Parathyroid adenoma (tissue), 2 donors: ENCODE measurements at regions not wholly inside any gene's neighbourhood (a gene's known extent, or its start where the extent isn't known, plus 50 kb on each side); places are given as distances from the start of the nearest gene placed in this dataset.

Experiments used
- H2AFZ ChIP-seq: fragments of 300-600 bp; sonication (generic); one replicate; pipeline ENCODE4 v1.7.0; 2017; ENCODE audit warnings: antibody characterized with exemption, mild to moderate bottlenecking
- H3K27ac ChIP-seq: fragments of 300-600 bp; sonication (generic); one replicate; pipeline ENCODE4 v1.7.0; 2017
- H3K27me3 ChIP-seq: fragments of 300-600 bp; sonication (generic); one replicate; pipeline ENCODE4 v1.7.0; 2017; ENCODE audit warnings: low read length; ENCODE audit not compliant: control insufficient read depth, insufficient read depth
- H3K36me3 ChIP-seq: fragments of 300-600 bp; sonication (generic); one replicate; pipeline ENCODE4 v1.7.0; 2017; ENCODE audit warnings: low read length; ENCODE audit not compliant: control insufficient read depth, insufficient read depth
- H3K4me1 ChIP-seq: fragments of 300-600 bp; sonication (generic); one replicate; pipeline ENCODE4 v1.7.0; 2017; ENCODE audit warnings: control low read depth
- H3K4me2 ChIP-seq: fragments of 300-600 bp; sonication (generic); one replicate; pipeline ENCODE4 v1.7.0; 2017; ENCODE audit warnings: low read length
- H3K4me3 ChIP-seq: fragments of 300-600 bp; sonication (generic); one replicate; pipeline ENCODE4 v1.7.0; 2017; ENCODE audit warnings: low read depth, low read length
- H3K79me2 ChIP-seq: fragments of 300-600 bp; sonication (generic); one replicate; pipeline ENCODE4 v1.7.0; 2017; ENCODE audit warnings: control low read depth
- H3K9ac ChIP-seq: fragments of 300-600 bp; sonication (generic); one replicate; pipeline ENCODE4 v1.7.0; 2017; ENCODE audit warnings: mild to moderate bottlenecking
- H3K9me3 ChIP-seq: fragments of 300-600 bp; sonication (generic); one replicate; pipeline ENCODE4 v1.7.0; 2017; ENCODE audit warnings: low read length; ENCODE audit not compliant: control insufficient read depth
- TF ChIP-seq, protein P1 (sequence below): fragments of 300-600 bp; sonication (generic); IDR thresholded peaks from one replicate; pipeline ENCODE4 v1.7.0; 2017; ENCODE audit warnings: antibody characterized with exemption, mild to moderate bottlenecking
- donor health status: primary hyperparathyroidism.

DNA sequence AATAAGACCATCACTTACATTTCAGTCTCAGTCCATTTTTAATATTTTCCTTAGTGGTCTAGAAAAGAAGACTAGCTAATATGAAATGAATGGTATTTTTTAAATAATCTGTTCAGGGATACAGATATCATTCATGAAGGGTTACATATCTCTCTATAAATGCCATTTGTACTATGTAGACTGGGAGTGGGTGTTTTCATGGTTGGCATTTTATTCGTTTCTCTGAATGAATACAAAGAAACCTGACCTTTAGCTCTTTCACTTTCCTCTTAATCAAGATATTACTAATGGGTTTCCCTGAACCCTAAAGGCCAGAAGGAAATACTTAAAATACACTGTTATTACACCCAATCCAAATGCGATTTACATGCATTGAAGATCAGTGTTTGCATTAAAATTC, 788.9 kb downstream of the TBC1D32 start:
- no peak overlapping the region for H3K4me2 ChIP-seq
- H3K4me3 ChIP-seq = no peak overlapping the region
- no peaks in the 10 kb centered on the region for H3K36me3 ChIP-seq
- no peak overlapping the region for H3K9ac ChIP-seq
- H3K4me1 ChIP-seq = no peaks in the 10 kb centered on the region
- no peak overlapping the region for H3K27ac ChIP-seq
- TF ChIP-seq, protein P1, sequence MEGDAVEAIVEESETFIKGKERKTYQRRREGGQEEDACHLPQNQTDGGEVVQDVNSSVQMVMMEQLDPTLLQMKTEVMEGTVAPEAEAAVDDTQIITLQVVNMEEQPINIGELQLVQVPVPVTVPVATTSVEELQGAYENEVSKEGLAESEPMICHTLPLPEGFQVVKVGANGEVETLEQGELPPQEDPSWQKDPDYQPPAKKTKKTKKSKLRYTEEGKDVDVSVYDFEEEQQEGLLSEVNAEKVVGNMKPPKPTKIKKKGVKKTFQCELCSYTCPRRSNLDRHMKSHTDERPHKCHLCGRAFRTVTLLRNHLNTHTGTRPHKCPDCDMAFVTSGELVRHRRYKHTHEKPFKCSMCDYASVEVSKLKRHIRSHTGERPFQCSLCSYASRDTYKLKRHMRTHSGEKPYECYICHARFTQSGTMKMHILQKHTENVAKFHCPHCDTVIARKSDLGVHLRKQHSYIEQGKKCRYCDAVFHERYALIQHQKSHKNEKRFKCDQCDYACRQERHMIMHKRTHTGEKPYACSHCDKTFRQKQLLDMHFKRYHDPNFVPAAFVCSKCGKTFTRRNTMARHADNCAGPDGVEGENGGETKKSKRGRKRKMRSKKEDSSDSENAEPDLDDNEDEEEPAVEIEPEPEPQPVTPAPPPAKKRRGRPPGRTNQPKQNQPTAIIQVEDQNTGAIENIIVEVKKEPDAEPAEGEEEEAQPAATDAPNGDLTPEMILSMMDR = no peak
- no peaks in the 10 kb centered on the region for H3K27me3 ChIP-seq
- H2AFZ ChIP-seq = no peak overlapping the region
- no peaks in the 10 kb centered on the region for H3K9me3 ChIP-seq
- H3K79me2 ChIP-seq = no peaks in the 10 kb centered on the region

DNA sequence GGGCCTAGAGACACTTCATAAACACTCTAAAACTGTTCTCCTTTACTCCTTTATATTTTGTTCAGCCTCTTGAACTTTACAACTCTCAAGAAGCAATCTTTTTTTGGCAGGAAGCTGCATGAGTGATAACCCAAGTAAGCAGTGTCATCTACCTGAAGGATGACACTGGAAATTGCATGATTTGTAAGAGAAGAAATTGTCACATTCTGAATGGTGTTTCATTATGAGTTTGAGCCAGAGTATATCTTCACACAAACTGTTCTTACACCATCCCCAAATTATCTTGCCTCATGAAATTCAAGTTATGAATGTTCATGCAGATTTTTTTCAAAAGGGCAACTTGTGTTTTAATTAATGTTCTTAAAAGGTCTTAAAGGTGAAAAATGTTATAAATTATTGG, 799.3 kb downstream of the TBC1D32 start:
- H3K79me2 ChIP-seq = no peaks in the 10 kb centered on the region
- no peaks in the 10 kb centered on the region for H3K9me3 ChIP-seq
- H2AFZ ChIP-seq = no peak overlapping the region
- no peak overlapping the region for H3K4me2 ChIP-seq
- no peaks in the 10 kb centered on the region for H3K36me3 ChIP-seq
- TF ChIP-seq, protein P1 = no peak
- H3K27ac ChIP-seq = no peak overlapping the region
- H3K4me3 ChIP-seq = no peak overlapping the region
- H3K9ac ChIP-seq = no peak overlapping the region
- H3K27me3 ChIP-seq = no peaks in the 10 kb centered on the region
- no peaks in the 10 kb centered on the region for H3K4me1 ChIP-seq

DNA sequence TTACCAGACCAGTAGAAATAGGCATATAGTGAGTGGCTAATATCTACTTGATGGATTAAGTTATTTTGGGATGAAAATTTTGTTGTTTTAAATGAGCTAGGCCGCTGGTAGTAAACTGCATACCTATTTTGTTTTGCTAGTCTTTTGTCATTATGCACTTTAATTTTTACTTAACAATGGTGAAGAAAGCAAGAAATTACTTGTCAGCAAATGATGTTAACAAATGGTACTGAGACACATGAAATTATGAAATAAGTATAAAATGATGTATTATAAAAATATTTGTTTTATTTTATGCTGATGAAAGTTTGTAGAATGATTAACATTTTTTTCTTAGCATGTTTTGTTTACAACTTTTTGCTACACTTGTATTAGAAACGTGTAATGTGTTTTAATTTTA, 807.7 kb downstream of the TBC1D32 start:
- no peaks in the 10 kb centered on the region for H3K79me2 ChIP-seq
- no peaks in the 10 kb centered on the region for H3K4me1 ChIP-seq
- H3K9ac ChIP-seq = no peak overlapping the region
- no peaks in the 10 kb centered on the region for H3K9me3 ChIP-seq
- no peak overlapping the region for H3K4me3 ChIP-seq
- H3K36me3 ChIP-seq = peaks cover 2% of the 10 kb centered on the region
- H2AFZ ChIP-seq = no peak overlapping the region
- no peaks in the 10 kb centered on the region for H3K27me3 ChIP-seq
- no peak overlapping the region for H3K4me2 ChIP-seq
- TF ChIP-seq, protein P1 = no peak
- H3K27ac ChIP-seq = no peak overlapping the region

DNA sequence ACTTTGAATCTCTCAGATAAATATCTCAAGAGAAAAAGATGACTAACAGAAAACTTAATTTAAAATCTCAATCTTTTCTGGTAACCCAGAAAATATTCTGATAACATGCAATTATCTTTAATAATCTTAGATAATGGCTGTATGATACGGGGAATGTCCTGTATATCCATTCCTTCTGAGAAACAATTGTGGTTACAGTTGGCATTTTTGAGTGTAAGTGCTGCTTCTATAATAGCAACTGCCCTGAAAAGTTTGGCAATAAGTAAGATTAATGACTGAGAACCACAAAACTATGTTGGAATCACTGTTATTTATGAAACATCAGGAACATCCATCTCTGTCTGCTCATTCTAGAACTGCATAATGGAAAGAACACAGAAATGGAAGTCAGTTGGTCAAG, 819.7 kb downstream of the TBC1D32 start:
- no peaks in the 10 kb centered on the region for H3K27me3 ChIP-seq
- no peak overlapping the region for H3K4me3 ChIP-seq
- H3K79me2 ChIP-seq = no peaks in the 10 kb centered on the region
- no peak overlapping the region for H3K4me2 ChIP-seq
- no peaks in the 10 kb centered on the region for H3K36me3 ChIP-seq
- no peaks in the 10 kb centered on the region for H3K9me3 ChIP-seq
- H2AFZ ChIP-seq = no peak overlapping the region
- H3K27ac ChIP-seq = no peak overlapping the region
- no peak overlapping the region for H3K9ac ChIP-seq
- TF ChIP-seq, protein P1 = no peak
- no peaks in the 10 kb centered on the region for H3K4me1 ChIP-seq

DNA sequence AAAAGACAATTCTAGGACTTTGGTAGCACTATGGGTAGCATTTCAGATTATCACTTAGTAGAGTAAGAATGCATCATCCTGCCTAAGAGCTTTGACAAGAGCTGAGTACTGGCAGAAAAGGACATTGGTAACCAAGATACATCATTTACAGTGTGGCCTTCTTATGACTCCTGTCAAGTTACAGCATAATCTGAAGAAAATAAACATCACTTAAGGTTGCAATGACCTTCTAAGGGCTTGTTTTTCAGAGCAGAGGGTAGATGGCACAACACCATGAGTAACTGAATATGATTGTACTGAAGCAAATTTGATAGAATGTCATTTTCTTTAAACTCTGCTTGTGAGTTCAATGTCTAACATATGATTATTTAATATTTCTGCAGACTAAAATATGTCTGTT, 822.6 kb downstream of the TBC1D32 start:
- no peaks in the 10 kb centered on the region for H3K79me2 ChIP-seq
- no peak overlapping the region for H2AFZ ChIP-seq
- no peaks in the 10 kb centered on the region for H3K9me3 ChIP-seq
- no peaks in the 10 kb centered on the region for H3K36me3 ChIP-seq
- no peak overlapping the region for H3K9ac ChIP-seq
- H3K4me1 ChIP-seq = no peaks in the 10 kb centered on the region
- H3K27ac ChIP-seq = no peak overlapping the region
- no peak overlapping the region for H3K4me2 ChIP-seq
- TF ChIP-seq, protein P1 = no peak
- H3K4me3 ChIP-seq = no peak overlapping the region
- no peaks in the 10 kb centered on the region for H3K27me3 ChIP-seq
